HG02970 (cell line): ENCODE measurements at regions not wholly inside any gene's neighbourhood (a gene's known extent, or its start where the extent isn't known, plus 50 kb on each side); places are given as distances from the start of the nearest gene placed in this dataset.

Source experiments
- ATAC-seq: cut with Tn5 transposase; IDR thresholded peaks from one replicate; pipeline ENCODE4 v1.9.1; 2021; ENCODE audit warnings: mild to moderate bottlenecking, moderate library complexity, moderate number of reproducible peaks; ENCODE audit not compliant: unreplicated experiment, low FRiP score

DNA sequence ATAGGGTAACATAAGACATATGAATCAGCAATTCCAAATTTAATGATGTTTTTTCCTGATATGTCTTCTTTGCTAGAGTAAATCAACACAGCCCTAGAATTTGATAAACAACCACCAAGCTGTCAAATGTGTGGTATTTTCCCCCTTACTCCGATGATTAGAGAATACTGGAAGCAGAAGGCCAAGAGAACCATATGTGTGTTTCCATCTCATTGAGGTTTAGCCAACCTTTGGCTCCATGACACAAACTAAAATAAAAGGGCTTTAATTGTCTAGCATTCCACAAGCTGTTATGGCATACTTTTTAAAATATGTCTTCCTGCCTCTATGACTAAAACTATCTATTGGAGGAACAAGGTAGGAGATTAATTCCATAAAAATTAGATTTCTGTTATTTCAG is 1222.4 kb upstream of the AGA start:
- no peak for ATAC-seq

DNA sequence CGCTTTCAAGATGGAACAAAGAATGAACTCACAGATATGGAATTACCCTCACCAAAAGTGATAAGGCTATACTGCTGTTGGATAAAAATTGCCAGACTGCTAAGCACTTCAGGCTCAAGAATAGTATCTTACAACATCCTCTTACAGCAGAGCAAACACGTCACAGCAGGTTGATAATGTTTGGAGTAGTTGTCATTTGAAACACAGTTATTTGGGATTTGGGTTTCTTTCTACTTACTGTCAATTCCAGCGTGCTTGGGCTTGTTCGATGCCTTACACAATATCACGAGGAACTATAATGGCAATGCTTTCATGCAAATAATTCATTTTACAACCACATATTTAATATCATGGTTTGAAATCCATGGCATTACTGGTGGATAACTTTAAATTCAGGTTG is 1223.7 kb upstream of the AGA start:
- ATAC-seq: no peak

DNA sequence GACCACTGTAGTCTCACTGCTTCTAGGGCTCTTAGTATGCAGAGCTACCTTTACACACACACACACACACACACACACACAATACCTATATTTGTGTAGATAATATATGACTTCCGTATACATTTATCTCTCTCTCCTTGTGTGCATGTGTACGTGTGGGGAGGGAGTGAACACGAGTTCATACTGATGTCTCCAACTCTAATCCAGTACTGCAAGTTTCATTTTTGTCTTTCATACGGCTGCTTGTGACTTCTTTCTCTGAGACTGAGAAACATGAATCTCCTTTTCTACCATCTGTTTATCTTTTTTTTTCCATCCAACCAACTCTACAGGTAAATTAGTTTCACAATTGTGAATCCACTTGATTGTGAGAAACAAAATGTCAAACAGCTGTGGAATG is 1229.5 kb upstream of the AGA start:
- no peak for ATAC-seq

DNA sequence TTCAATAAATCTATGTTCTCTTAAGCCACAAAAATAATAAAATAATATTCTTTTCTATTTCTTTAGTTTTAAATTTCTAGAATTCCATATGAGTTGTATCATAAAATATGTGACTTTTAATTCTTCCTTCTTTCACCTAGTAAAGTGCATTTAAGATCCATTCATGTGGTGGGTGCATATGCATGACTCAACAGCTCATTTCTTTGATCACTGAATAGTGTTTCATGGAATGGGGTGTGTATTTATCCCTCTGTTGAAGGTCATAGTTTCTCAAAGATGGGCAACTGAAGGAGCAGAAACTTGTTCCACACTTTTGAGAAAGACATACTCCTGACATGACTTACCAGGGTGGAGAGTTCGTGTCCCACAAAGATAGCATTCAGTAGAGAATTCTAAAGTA is 1230.3 kb upstream of the AGA start:
- no peak for ATAC-seq

DNA sequence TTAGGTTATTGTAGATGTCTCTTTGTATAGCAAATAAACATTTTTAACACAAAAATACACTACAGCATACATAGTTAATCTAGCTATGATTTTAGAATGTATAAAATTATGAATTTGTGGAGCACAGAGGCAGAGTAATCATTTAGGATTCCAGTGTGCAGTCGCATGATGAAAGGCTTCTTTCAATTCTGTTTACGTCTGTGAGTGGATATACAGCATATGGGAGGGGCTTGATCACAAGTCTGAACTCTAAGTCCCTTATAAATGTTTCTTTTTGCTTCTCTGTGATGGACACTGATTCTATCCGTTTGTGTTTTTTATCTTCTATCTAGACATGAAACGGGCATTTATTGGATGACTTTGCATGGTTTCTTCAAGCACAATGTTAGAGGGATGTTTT is 1239.6 kb upstream of the AGA start:
- no peak for ATAC-seq

DNA sequence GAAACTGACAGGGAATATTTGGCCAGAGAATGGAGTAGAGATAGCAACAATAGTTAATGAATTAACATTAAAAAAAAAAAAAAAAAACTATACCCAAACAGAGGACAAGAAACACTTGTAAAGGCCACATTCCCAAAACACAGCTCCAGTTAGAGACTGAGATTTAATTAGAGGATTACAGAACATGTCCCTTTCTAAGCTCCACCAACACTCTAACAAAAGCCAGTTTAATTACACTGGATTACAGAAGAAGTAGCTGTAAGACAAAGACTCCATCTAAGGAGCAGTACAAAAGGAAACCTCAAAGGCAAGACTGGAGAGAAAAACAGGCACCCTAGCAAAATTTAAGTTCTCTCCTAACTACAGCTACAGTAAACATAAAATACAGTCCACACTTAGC is 1247.7 kb upstream of the AGA start:
- ATAC-seq: no peak

DNA sequence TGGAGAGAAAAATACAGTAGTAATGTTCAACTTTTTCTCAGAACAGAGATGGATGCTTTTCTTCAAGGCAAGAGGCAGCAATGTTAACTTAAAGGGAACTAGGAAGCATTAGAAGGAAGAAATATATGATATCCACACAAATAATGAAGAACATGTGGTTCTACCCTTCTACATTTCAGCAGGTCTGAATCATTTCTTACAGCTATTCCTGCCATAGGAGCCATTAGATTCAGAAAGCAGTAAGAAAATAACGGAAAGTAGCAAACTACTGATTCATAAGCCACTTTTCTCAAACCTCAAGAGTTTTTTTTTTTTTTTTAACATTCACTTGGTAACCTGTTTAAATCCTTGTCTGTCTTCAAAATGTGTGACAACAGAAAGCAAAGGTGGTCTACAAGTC is 1251.6 kb upstream of the AGA start:
- ATAC-seq: no peak

DNA sequence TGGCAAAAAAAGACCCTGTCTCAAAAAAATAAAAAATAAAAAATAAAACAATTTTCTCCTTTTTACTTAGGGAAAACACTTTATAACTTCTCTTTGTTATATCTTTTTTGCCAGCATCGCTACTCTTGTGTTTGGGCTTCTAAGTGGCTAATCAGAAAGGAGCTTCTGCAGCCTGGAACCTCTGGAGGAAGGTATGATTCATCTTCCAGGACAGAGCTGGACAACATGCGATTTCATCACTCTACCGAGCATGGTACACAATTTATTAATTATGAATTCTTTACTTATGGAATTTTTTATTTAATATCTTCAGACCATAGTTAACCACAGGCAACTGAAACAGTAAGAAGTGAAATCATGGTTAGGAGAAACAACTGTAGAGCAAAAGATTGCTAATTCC is 1254.3 kb upstream of the AGA start:
- ATAC-seq: no peak

DNA sequence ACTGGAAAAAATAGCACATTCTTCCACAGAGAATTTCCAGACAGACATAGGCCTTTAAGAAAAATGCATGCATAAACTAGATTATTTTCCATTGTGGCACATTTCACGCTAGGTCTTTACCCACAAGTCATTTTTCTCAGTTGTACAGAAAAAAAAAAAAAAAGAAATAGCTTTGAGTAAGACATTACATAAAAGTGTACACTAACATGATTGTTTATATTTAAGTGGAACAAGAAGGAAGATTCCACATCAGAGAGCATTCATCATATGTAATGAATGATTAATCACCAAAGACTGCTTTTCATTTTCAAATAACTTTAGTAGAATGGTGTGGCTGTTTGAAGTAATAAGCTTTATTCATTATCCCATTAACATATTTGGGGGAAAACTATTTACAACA is 1270.2 kb upstream of the AGA start:
- ATAC-seq: no peak

DNA sequence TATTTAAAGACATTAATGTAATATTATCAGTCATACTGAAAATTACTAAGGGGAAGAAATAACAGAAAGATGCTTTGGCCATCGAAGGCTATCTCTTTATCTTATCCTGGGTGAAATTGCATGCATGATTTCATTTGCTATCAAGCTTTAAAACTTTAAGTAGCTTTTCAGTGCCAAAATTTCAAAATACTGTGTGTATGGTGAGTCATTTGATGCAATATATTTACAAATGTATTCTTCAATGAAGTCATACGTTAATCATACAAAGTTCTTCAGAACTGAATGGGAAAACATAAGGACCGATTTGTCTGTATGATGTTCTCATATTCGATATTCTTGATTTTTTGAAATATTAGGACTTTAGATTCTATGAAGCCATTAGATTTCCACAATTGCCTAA is 1295.8 kb upstream of the AGA start:
- no peak for ATAC-seq

DNA sequence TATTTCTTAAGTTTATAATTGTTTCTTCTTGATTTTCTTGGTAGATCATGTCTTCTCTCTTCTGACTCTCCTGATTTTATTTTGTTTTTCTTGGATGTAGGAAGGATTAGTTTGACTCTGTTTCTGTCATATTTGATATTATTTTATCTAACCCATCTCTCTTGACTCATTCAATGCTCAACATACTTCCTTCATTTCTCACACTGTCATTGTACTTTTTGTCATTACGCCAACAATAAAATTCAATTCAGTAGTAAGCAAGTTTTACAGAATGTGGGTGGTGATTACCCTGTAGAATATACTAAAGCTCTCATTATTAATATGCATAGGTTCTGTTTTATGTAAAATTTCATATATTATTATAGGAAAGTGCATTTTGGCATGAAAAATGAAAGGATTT is 1303.0 kb upstream of the AGA start:
- no peak for ATAC-seq

DNA sequence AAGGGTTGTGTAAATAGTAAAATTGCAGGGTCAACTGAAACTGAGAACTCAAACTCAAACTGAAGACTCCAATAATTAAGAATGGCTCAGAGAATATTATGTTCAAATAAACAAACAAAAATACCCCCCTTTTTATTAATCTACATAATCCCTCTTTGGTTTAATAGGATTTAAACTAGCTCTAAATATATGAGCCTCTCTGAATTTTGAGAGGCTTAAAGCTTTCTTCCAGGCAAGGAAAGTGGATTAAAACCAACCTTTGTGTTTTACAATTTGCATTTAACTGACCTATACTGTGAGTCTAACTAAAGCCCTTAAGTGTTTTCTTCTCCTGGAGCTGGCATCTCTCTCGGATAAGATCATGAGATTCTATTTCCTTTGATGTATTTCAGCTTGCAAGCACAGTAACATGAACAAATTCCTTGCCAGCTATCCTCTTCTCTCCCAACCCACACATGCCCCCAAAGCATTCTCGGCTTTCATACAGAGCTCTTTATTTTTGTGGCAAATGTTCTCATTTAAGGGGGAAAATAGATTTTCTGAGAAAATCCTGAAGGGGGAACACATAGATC is 1310.8 kb upstream of the AGA start:
- no peak for ATAC-seq

DNA sequence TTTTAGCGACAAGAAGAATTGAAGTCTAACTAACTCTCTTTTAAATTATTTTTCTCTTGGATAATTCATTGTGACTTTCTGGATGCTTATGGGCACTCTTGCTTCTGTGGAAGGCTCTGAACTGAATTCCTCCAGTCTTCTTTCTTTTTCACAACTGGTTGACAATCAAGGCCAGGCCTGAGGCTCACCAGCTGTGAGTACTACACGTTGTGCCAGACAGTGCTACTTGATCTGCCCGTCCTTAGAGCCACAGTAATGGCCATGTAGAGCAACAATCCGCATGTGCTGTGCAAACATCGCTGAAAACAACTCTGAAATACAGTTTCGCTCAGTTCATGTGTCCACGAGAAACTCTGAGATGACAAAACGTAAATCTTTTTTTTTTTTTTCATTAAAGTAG is 1336.3 kb upstream of the AGA start:
- ATAC-seq: no peak

DNA sequence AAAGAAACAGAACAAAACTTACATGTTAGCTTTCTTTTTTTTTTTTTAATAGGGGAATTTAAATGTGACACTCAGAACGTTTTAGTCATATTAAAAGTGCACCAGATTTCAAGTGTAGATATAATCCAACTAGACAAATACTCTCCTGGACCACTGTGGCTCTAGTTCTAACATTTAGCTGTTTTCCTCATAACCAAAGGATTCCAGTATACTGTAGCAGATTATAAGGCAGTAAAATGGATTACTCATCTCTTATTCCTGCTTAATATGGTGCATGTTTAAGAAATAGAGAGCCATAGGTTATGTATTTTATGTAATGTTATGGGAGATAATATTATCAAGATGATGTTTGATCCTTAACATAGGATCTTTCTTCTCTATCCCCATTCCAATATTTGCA is 1339.5 kb upstream of the AGA start:
- ATAC-seq: no peak

DNA sequence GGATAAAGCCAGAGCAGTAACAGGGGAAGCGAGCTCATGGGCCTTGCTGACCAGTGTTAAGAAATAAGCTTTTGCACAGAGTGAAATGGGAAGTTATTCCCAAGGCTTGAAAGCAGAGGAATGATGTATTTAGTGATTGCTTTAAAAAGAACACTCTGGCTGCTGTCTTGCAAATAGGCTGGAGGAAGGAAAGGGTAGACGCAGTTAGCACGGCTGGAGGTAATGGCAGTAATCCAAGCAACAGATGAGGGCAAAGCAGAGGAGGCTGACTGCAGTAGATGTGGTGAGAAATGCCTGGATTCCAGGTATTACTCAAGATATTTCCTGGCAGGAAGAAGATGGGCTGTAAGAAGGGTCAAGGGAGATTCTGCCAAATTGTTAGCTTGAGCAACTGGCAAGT is 1342.3 kb upstream of the AGA start:
- ATAC-seq: no peak

DNA sequence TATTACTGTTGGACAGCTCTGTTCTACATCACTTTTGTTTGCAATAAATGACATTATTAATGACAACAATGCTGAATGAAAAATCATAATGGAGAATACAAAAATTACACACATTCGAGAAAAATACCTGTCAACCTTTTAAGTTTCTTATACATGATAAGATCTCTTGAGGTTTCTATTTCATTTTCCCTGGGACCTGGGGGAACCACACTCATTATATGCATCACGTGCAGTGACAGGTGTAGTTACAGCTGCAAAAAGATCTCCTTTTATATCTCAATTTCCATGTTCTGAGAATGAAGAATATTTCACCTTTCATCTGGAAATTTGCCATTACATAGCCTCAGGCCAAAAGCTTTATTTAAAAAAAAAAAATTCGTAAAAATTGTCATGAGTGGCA is 1347.0 kb upstream of the AGA start:
- ATAC-seq: no peak

DNA sequence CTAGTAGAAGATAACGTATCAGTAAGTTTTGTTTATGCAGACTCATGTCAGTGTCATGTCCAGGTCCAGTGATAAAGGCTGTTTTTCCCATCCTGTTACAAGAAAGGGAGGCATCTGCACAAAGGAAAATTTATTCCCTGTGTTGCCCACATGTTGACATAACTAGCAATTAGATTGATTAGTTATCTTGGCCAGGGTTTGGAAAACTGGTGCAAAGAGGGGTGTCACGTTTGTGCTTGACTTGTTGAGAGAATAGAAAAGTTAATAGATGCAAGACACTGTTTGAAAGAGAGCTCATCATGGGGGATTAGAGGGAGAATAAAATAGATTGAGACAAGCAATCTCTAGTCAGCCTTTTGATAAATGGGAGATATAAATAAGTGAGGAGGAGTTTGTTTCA is 1357.0 kb upstream of the AGA start:
- ATAC-seq: no peak

DNA sequence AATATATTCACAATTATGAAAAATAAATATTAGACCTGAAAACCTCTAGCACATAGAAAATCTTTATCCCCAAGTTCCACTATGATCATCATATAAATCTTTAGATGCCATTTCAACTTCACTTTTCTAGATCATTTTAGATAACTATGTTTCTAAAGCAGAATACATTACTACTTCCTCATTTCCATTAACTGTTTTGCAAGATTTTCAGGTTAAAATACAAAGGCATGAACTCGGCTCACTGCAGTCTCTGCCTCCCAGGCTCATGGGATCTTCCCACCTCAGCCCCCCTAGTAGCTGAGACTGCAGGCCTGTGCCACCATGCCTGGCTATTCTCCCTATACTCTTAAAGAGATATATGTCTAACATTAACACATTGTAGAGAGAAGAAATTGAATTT is 1365.9 kb upstream of the AGA start:
- no peak for ATAC-seq

DNA sequence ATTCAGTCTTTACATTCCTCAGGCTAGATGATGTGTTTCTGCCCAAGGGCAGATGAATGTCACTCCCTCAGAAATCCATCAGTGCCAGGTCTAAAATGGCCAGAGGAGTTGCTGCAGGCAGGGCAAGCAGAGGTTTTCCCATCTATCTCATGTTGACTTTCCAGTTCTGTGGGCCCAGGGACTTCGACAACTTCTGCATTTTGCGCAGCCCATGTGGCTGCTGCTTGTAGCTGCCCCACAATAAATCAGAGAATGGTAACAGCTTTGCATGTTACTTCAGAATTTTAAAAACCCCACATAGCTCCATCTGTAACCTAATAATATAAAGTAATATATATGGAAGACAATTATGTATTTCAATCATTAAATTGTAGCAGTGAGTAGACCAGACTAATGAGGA is 1367.7 kb upstream of the AGA start:
- ATAC-seq: no peak

DNA sequence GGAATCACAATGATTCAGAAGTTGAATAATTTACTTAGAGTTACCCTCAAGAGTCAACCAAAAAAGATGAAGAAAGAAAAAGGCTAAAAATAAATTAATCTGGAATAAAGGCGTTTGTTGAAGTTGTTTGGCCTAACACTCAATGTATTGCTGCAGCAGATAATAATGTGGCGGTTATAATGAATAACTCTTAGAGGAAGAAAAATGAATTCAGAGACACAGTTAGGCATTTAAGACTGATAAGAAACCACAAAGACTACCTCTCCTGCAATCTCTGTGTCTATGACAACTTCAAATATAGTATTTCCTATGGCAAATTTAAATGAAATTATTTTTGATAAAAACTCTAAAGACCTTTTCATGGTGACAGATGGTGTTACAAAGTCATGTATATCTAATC is 1369.1 kb upstream of the AGA start:
- no peak for ATAC-seq

DNA sequence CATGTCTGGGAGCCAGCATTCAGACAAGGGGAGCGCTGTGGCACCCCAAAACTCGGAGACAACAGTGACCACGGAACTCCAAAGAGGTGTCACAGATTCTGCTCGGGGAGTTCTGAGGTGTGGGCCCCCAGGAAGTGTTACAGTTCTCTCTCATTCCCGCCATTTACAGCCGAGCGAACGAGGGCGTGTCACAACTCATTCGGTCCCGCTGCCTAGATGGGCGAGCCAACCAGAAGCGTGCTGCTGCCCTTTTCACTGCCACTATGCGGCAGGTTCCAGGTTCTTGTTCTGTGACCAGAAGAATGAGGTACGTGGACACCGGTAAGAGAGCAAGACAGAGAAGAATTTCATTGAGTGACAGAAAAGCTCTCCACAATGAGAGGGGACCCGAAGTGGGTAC is 1370.6 kb upstream of the AGA start:
- ATAC-seq: no peak

DNA sequence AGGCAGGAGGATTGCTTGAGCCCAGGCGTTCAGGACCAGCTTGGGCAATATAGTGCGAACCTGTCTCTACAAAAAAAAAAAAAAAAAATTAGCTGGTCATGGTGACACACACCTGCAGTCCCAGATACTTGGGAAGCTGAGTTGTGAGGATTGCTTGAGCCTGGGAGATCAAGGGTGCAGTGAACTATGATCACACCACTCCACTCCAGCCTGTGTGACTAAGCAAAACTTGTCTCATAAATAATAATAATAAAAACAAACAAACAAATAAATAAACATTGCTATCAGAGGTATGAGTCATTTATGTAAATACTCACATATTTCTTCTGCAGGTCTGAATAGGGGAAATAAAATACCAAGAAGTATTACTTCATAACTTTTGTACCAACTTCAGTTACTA is 1372.7 kb upstream of the AGA start:
- ATAC-seq: no peak

DNA sequence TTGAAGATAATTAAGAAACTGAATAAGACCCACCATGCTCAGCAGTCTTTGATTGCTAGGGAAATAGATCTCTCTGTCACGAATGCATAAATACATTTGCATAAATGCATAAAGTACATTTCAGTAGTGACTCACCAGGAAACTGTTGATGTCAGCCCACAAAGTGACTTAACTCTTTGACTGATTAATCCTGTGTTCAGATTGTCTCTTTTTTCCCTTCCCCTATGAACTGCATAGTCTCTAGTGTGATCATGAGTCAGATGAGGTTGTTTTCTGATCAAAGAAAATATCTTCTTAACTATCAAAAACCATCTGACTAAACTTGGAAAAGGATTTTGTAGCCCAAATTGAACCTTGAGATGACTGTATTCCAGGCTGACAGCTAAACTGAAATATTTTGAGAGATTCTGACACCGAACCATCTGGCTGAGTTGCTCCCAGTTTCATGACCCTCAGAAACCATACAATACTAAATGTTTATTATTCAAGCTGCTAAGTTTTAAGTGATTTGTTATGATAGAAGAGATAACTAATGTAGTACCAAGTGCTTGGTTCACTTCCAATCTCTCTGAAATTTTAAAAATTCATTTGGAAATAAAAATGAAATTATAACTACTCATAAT is 1381.5 kb upstream of the AGA start:
- ATAC-seq: no peak
